MG63 (cell line): ENCODE measurements at regions not wholly inside any gene's neighbourhood (a gene's known extent, or its start where the extent isn't known, plus 50 kb on each side); places are given as distances from the start of the nearest gene placed in this dataset.

Experiments
- DNase-seq: peaks from one replicate; pipeline ENCODE4 v3.0.0-alpha.2; 2020
- H3K27me3 ChIP-seq: fragments of 250-450 bp; sonication (Bioruptor Pico); 2 replicates; pipeline ENCODE4 v1.5.1; 2020; ENCODE audit warnings: mild to moderate bottlenecking, moderate library complexity
- H3K36me3 ChIP-seq: fragments of 250-450 bp; sonication (Bioruptor Pico); 2 replicates; pipeline ENCODE4 v1.5.1; 2020; ENCODE audit warnings: mild to moderate bottlenecking, moderate library complexity
- H3K4me3 ChIP-seq: fragments of 250-450 bp; sonication (Bioruptor Pico); 2 replicates; pipeline ENCODE4 v1.5.1; 2020; ENCODE audit warnings: mild to moderate bottlenecking, moderate library complexity
- H3K9me3 ChIP-seq: fragments of 250-450 bp; sonication (Bioruptor Pico); 2 replicates; pipeline ENCODE4 v1.5.1; 2020; ENCODE audit warnings: mild to moderate bottlenecking, moderate library complexity

DNA sequence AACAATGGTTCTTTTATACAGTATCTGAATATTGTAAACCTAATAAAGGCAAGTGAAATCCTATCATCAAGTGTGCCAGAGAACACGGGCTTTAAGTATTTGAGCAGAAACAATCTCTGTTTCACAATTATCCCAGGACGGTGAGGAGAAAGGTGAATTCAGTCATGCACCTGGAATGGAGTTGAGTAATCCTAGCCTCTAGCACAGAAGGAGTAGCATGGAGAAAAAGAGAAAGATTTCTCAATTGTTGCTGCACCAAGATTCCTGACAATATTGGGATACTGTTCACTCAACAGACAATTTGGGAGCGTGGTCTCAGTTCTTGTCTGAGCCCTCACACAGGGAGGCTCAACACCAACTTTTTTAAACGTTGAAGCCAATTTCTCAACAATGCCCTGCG, 510.6 kb downstream of the SOX11 start:
- Histone ChIP-seq H3K36me3 (no peaks in the 10 kb centered on the region), H3K4me3 (no peak overlapping the region), H3K9me3 (no peaks in the 10 kb centered on the region; the same call in 1 of the 2 replicates), H3K27me3 (no peaks in the 10 kb centered on the region)
- no peak for DNase-seq

DNA sequence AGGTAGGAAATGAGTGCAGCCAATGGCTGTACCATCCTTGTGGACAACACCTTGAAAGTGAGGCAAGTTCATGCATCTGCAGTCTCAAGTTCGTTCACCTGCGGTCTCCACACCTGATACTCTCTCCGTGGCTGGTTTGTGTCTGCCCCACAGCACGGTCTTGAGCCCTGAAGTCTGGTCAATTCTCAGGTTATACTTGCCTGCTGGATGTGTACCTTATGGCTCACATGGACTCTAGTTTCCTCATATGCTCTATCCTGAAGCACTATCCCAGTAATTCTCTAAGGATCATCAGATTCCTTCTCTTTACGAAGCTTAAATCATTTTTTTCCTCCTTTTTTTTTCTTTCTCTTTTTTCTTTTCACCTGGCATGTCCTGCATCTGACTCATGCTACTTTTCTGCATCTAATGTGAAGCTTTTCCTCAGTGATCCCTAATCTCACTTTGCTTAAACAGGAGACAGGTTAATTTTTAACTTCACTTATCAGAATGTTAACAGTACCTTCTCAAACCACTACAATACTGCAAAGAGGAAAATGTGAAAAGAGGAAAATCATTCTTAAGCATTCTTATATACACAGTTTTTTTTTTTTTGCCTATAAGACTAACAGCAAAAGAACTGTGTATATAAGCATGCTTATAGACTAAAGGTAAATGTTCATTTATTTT, 511.2 kb downstream of the SOX11 start:
- DNase-seq = no peak
- no peaks in the 10 kb centered on the region for H3K36me3 ChIP-seq
- no peaks in the 10 kb centered on the region for H3K27me3 ChIP-seq
- no peaks in the 10 kb centered on the region for H3K9me3 ChIP-seq
- H3K4me3 ChIP-seq = no peak overlapping the region

DNA sequence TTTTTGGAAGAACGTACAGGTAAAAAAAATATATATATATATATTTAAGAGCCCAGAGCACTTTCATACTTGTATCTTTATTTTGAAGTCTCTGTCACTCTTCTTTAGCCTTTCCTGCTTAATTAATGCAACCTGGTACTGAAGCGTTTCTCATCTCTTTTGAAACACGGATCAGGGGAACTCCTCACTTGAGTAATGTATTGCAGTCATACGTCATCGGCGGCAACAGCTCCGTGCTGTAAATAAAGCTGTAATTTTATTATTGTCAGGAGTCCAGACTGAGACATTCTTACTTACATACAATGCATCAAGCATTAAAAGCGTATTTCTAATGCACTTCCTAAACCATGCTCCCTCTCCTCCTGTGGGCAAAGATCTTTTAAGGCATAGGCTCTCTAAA, 514.7 kb downstream of the SOX11 start:
- H3K27me3 ChIP-seq = no peaks in the 10 kb centered on the region
- no peak for DNase-seq
- H3K36me3 ChIP-seq = no peaks in the 10 kb centered on the region
- H3K9me3 ChIP-seq = no peaks in the 10 kb centered on the region
- no peak overlapping the region for H3K4me3 ChIP-seq

- Histone ChIP-seq H3K9me3 (no peaks in the 10 kb centered on the region), H3K4me3 (no peak overlapping the region), H3K27me3 (no peaks in the 10 kb centered on the region), H3K36me3 (no peaks in the 10 kb centered on the region)
- DNase-seq = no peak
Measured at GRCh38 chr2:6211236-6211635, 519.1 kb downstream of the SOX11 start.

DNA sequence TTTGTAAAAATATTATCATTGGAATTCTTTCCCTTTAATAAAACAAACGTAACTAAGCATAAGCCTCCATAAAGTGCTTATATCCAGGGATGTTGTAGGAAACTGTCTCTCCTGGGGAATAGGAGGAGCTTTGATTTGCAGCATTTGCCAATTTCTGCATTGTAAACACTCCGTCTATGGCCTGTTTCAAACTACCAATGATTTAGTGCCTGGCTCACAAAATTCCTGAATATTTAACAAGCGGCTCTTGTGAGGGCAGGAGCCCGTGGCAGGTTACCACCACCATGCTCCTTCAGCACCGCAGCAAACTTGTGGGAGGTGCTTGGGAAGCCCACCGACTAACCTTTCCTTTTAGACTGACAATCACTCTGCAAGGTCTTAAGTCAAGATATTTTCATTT, 520.3 kb downstream of the SOX11 start:
- no peak for DNase-seq
- Histone ChIP-seq H3K9me3 (no peaks in the 10 kb centered on the region), H3K27me3 (no peaks in the 10 kb centered on the region), H3K36me3 (no peaks in the 10 kb centered on the region), H3K4me3 (no peak overlapping the region)

- Histone ChIP-seq H3K27me3 (no peaks in the 10 kb centered on the region), H3K36me3 (no peaks in the 10 kb centered on the region), H3K9me3 (no peaks in the 10 kb centered on the region), H3K4me3 (no peak overlapping the region)
- no peak for DNase-seq
Measured at GRCh38 chr2:6213056-6213780, 521.0 kb downstream of the SOX11 start.

- DNase-seq = no peak
- H3K27me3 ChIP-seq = no peaks in the 10 kb centered on the region
- no peaks in the 10 kb centered on the region for H3K36me3 ChIP-seq
- H3K4me3 ChIP-seq = no peak overlapping the region
- H3K9me3 ChIP-seq = no peaks in the 10 kb centered on the region
Measured at GRCh38 chr2:6214471-6214870, 522.3 kb downstream of the SOX11 start.

DNA sequence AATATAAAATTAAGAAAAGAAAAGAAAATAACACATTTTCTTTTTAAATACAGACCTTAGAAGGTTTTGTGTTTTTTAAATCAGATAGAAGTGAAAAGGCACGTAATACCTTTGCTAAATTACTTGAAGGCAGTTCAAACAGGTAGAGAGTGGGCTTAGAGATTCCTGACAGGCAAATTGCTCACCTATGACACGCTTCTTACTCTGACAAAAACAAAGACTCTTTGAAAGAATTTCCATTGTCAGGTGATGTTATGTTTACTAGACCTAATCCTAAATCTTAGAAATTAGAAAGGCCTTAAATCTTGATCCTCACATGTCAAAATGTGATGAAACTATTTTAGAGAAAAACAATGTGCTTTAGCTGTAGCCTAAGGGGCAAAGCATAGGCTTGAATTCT, 522.9 kb downstream of the SOX11 start:
- Histone ChIP-seq H3K27me3 (no peaks in the 10 kb centered on the region), H3K36me3 (no peaks in the 10 kb centered on the region), H3K4me3 (no peak overlapping the region), H3K9me3 (no peaks in the 10 kb centered on the region)
- no peak for DNase-seq

DNA sequence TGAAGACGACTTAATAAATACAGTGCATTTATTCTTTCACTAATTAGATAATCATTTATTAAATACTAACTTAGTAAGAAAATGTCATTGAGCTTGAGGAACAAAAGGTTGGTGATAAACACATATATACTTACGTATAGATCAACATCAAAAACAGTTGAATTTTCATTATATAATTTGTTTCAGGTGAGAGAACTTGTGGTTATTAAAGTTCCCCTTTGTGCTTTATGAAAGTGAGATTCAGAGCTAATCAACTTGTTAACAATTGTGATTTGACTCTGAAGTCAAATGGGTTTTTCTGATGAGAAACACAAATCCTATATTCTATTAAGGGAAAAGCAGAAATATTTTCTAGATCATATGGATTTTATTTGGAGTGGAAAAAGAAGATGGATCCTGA, 524.0 kb downstream of the SOX11 start:
- Histone ChIP-seq H3K9me3 (no peaks in the 10 kb centered on the region), H3K27me3 (no peaks in the 10 kb centered on the region), H3K36me3 (no peaks in the 10 kb centered on the region), H3K4me3 (no peak overlapping the region)
- DNase-seq = no peak

DNA sequence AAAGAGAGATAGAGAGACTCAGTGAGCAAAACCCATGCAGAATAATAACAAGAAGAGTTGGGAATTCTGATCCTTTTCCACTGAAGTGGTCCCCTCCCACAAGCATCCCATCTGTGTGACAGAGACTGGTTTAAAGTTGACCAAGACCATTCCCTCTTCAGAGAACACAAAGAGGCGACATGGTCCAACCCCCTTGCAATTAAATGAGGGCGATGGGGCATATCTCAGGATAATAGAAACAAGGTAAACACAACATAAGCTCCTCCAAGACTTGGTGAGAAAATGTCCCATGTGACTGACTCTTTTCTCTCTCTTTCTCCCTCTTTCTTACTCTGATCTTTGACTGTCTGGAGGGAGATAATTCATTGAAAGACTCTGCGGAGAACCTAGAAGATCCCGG, 526.7 kb downstream of the SOX11 start:
- no peak overlapping the region for H3K4me3 ChIP-seq
- H3K36me3 ChIP-seq = no peaks in the 10 kb centered on the region
- no peaks in the 10 kb centered on the region for H3K9me3 ChIP-seq
- DNase-seq = no peak
- H3K27me3 ChIP-seq = no peaks in the 10 kb centered on the region

GRCh38 chr2:6219906-6220305, 527.7 kb downstream of the SOX11 start:
- Histone ChIP-seq H3K9me3 (no peaks in the 10 kb centered on the region), H3K4me3 (no peak overlapping the region), H3K36me3 (no peaks in the 10 kb centered on the region), H3K27me3 (no peaks in the 10 kb centered on the region)
- DNase-seq = no peak

- no peaks in the 10 kb centered on the region for H3K27me3 ChIP-seq
- DNase-seq = no peak
- no peak overlapping the region for H3K4me3 ChIP-seq
- no peaks in the 10 kb centered on the region; the same call in 1 of the 2 replicates for H3K9me3 ChIP-seq
- no peaks in the 10 kb centered on the region for H3K36me3 ChIP-seq
Measured at GRCh38 chr2:6222296-6222695, 530.1 kb downstream of the SOX11 start.

DNA sequence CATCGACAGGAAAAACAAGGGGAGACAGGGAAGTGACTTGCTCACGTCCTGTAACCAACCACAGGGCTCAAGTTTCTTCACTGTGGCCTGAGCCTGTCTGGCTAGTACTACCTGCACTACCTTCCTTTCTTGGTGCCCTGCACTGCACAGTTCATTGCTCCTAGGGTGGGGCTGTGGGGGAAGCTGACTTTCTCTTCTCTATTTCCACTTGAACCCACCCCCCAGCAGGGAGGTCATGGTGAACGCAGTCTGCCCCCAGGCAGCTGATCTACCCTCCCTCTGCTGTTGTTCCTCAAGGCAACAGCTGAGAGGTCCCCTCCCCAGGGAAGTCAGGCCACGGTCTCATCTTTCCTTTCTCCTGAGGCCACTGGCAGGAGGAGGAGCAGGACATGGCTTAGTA, 532.1 kb downstream of the SOX11 start:
- Histone ChIP-seq H3K9me3 (no peaks in the 10 kb centered on the region; the same call in 1 of the 2 replicates), H3K36me3 (no peaks in the 10 kb centered on the region), H3K4me3 (no peak overlapping the region), H3K27me3 (no peaks in the 10 kb centered on the region)
- no peak for DNase-seq

DNA sequence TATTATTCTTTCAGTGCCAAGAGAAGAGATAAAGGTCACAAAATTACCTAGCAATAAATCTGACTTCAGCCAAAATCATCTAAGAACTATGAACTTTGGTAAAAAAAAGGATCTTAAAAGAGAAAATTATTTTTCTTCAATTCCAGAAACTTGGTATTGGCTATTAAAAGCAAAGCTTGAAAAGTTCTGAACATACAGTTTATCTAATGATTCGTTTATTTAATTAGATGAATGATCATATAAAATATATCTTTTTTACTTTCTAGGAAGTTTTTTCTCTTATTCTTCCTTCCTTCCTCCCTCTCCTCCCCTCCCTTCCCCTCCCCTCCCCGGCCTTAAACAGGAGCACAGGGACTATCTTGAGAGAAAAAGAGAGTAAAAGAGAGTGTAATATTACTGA, 536.1 kb downstream of the SOX11 start:
- Histone ChIP-seq H3K4me3 (no peak overlapping the region), H3K36me3 (no peaks in the 10 kb centered on the region), H3K9me3 (no peaks in the 10 kb centered on the region; the same call in 1 of the 2 replicates), H3K27me3 (no peaks in the 10 kb centered on the region)
- DNase-seq = no peak

DNA sequence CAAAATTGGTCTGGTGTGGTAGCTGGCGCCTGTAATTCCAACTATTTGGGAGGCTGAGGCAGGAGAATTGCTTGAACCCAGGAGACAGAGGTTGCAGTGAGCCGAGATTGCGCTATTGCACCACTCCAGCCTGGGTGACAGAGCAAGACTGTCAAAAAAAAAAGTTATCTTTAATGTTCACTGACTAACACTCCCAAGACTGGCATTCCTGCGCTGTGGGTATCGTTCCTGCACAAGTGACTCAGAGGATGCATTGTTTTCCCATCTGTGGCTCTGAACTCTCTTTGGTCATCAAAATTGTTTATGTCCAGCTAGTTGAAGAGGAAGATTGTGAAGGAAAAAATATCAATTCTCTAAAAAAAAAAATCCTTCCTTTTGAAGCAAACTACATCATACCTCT, 539.0 kb downstream of the SOX11 start:
- Histone ChIP-seq H3K9me3 (no peaks in the 10 kb centered on the region), H3K36me3 (no peaks in the 10 kb centered on the region), H3K4me3 (no peak overlapping the region), H3K27me3 (no peaks in the 10 kb centered on the region)
- DNase-seq = no peak

GRCh38 chr2:6233993-6234392, 541.8 kb downstream of the SOX11 start:
- Histone ChIP-seq H3K4me3 (no peak overlapping the region), H3K36me3 (no peaks in the 10 kb centered on the region), H3K9me3 (no peaks in the 10 kb centered on the region), H3K27me3 (no peaks in the 10 kb centered on the region)
- no peak for DNase-seq

- Histone ChIP-seq H3K36me3 (no peaks in the 10 kb centered on the region), H3K27me3 (no peaks in the 10 kb centered on the region), H3K4me3 (no peak overlapping the region), H3K9me3 (no peaks in the 10 kb centered on the region)
- DNase-seq = no peak
Measured at GRCh38 chr2:6234702-6235101, 542.5 kb downstream of the SOX11 start.

DNA sequence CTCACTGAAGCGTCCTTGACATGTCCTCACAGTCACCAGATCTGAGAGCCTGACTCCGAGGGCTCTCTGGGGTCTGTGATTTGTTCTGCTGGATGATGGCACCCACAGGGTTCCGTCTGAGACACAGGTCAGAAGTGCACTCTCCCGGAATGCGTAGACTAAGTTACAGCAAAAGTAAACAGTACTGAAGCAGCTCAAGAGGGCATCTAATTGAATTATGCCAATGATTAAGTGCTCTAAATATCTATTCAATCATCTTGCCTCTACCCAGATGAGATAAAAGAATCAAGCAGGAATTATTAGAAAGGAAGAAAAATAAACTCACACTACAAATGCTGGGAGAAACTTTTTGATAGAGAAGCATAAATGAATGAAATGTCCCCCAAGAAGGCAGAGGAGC, 544.1 kb downstream of the SOX11 start:
- Histone ChIP-seq H3K9me3 (no peaks in the 10 kb centered on the region), H3K4me3 (no peak overlapping the region), H3K36me3 (no peaks in the 10 kb centered on the region), H3K27me3 (no peaks in the 10 kb centered on the region)
- DNase-seq = no peak
